HL-60 (cell line): ENCODE measurements at regions not wholly inside any gene's neighbourhood (a gene's known extent, or its start where the extent isn't known, plus 50 kb on each side); places are given as distances from the start of the nearest gene placed in this dataset.

Experiments used
- POLR2AphosphoS5 ChIP-seq: IDR thresholded peaks from 2 replicates; pipeline ENCODE4 v1.6.1; 2012; ENCODE audit warnings: low read depth
- TF ChIP-seq, protein P1 (sequence below): IDR thresholded peaks from one replicate; pipeline ENCODE4 v1.5.1; 2011; ENCODE audit warnings: low read length, control low read depth, inconsistent platforms; ENCODE audit not compliant: insufficient read depth

DNA sequence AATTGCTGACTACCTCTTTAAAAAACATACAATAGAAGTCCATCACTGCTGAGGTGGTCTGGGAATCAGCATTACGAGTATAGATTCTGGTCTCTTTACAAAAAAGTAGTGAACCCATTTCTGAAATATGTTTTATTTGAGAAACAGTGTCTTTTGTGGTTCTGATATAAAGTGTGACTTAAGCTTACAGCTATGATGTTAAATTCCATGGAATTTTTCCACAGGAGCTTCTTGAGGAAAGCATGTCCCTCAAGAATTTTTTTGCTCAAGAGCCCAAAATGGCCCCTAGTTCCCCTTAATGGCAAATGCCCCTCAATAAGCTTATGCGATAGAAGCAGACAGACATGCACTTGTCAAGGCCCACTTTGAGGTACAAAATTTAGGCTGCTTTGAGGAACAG lies 265.7 kb downstream of the FAM170A start:
- TF ChIP-seq, protein P1, sequence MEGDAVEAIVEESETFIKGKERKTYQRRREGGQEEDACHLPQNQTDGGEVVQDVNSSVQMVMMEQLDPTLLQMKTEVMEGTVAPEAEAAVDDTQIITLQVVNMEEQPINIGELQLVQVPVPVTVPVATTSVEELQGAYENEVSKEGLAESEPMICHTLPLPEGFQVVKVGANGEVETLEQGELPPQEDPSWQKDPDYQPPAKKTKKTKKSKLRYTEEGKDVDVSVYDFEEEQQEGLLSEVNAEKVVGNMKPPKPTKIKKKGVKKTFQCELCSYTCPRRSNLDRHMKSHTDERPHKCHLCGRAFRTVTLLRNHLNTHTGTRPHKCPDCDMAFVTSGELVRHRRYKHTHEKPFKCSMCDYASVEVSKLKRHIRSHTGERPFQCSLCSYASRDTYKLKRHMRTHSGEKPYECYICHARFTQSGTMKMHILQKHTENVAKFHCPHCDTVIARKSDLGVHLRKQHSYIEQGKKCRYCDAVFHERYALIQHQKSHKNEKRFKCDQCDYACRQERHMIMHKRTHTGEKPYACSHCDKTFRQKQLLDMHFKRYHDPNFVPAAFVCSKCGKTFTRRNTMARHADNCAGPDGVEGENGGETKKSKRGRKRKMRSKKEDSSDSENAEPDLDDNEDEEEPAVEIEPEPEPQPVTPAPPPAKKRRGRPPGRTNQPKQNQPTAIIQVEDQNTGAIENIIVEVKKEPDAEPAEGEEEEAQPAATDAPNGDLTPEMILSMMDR, result no peak
- no peak for TF ChIP-seq POLR2AphosphoS5
